Stimulated activated CD4-positive, alpha-beta T cell treated with anti-CD3 and anti-CD28 coated beads, Interleukin-4, amount 100 ng/mL, for 1 hour (primary cell): ENCODE measurements at regions not wholly inside any gene's neighbourhood (a gene's known extent, or its start where the extent isn't known, plus 50 kb on each side); places are given as distances from the start of the nearest gene placed in this dataset.

Source experiments
- DNase-seq: peaks from one replicate; pipeline ENCODE4 v3.0.0-alpha.2; 2020

DNA sequence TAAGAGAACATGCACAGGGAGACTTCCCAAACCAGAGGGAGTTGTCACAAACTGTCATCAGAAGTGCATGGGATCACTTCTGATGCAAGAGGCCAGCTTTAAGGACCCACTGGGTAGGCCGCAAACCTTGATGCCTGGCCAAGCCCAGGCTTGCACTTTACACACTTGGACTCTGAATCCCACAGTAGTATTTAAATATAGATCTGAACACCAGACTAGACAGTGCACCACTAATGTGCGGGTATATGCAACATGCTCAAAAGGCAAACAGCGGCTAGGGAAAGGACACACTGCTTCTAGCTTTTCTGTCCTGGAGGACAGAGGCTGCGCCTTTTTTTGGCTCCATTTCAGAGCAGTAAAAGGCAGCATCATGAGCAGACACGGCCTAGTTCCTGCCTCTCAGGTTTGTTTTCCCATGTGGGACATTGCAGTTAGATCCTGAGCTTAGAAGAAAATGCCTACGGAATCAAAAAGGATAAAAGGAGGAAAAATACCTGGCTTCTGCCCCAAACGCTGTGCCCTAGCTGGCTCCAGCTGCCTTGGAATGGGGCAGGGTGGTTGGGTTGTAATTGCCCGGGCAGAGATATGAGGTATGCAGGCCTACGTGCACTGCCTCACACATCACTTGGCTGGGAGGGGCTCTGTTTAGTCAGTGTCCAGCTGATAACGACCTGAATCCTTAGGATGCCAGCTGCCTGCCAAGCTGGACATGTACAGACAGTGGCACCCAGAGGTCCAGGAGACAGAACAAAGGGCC lies 84.5 kb upstream of the EGLN3 start:
- no peak for DNase-seq

DNA sequence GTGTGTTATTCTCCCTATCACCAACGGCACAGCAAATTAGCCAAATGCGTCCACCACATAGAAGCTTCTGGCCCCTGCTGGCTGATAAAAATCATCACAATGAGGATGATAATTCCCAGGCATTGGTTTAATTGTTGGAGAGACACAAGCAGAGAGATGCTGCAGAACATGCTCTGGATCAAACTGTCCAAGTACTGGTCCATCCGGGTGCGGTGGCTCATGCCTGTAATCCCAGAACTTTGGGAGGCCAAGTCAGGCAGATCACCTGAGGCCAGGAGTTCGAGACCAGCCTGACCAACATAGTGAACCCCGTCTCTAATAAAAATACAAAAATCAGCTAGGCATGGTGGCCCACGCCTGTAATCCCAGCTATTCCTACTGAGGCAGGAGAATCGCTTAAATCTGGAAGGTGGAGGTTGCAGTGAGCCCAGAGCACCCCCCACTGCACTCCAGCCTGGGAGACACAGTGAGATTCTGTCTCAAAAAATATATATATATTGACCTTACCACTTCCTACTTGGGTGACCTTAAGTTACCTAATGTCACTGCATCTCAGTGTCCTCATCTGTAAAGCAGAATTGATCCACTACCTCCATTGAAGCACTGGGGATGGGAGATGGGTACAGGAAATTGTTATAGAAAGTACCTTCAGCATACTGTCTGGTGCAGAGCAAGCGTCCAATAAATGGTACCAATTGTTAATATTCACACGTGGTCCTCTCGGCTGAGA lies 83.7 kb upstream of the EGLN3 start:
- DNase-seq = no peak

DNA sequence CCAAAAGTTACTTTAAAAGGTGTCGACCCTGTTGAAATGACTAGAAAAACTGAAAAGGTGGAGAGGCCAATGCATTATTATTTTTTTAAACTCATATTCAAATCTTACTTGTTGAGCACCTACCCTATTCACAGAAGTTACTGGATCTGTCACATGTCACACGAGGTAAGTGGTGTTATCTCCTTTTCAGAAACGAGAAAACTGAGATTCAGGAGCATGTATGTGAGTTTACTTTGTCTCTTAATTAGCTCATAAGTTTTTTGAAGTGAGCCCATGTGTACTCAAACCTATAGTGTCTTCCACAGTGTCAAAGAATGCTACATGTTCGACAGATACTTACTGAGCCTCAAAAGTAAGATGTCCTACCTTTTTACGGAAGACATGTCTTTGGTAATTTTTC lies 81.8 kb upstream of the EGLN3 start:
- DNase-seq = no peak

DNA sequence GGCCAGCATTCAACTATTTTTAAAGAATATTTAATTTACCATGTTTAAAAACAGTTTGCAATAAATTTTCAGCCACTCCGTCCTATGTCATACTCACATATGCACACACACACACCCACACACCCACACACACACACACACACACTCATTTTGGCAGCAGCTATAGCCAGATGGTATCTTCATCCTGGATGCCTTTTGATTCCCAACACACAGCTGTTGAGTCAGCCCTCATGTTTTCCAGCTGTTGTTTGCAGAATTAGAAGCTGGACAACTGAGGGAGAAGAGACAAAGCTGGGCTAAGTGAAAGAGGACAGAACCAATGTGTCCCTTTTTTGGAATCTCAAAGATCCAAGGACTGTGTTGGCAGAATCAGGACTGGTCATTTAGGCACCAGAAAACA lies 80.0 kb upstream of the EGLN3 start:
- DNase-seq = no peak

DNA sequence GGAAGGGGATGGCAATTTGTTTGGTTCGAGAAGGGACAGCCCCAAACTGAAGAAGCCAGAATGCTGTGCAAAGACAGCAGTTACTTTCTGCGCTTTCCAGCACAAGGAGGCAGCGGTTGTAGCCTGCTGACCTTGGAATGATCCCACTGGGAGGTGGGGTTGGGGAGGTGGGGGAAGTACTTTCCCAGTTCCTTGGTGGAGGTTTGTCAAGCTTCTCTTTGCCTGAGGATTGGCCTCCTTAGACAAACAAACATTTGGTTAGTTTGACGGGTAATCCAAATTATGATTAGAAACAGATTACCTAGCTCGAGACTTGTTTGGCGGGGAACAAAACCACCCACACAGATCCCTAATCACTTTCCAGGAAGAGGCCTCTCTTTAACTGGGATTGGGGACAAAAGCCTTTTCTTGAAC lies 79.1 kb upstream of the EGLN3 start:
- no peak for DNase-seq

DNA sequence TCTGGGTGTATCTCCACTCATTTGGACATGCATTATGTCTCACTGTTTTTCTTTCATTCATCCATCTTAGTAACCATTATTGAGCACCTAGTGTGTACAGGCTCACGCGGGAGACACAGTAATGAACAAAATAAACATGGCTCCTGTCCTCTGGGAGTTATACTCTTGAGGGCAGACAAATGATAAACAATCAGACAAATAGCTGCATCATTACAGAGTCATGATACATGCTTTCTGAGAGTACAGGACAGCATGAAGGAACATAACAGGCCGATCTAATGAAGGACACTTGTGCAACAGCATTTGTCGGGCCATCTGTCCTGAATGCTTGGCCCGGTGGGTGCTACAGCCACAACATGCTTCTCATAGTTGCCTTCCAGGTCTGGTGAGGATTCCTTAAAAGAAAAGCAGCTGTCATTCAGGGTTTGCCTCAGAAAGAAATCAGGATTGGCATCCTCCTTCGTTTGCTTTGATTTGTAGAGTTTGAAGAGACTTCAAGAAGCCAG lies 77.2 kb upstream of the EGLN3 start:
- DNase-seq = no peak

DNA sequence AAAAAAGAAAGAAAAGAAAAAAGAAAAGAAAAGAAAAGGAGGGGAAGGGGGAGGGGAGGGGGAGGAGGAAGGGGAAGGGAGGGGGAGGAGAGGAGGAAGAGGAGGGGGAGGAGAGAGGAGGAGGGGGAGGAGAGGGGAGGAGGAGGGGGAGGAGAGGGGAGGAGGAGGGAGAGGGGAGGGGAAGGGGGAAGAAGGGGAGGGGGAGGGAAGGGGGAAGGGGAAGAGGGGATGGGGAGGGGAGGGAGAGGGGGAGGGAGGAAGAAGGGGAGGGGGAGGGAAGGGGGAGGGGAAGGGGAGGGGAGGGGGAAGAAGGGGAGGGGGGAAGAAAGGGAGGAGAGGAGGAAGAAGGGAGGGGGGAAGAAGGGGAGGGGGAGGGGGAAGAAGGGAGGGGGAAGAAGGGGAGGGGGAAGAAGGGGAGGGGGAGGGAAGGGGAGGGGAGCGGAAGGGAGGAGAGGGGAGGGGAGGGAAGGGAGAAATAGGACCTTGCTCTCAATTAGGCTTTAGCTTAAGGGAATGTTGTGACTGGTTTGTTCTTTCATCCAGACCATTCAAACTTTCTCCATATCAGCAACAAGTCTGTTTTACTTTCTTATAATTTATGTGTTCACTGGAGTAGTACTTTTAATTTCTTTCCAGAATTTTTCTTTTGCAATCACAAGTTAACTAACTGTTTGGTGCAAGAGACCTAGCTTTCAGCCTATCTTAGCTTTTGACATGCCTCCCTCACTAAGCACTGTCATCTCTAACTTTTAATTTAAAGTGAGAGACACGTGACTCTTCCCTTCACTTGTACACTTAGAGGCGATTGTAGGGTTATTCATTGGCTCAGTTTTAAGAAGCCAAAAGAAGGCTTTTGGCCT lies 76.5 kb upstream of the EGLN3 start:
- no peak for DNase-seq

DNA sequence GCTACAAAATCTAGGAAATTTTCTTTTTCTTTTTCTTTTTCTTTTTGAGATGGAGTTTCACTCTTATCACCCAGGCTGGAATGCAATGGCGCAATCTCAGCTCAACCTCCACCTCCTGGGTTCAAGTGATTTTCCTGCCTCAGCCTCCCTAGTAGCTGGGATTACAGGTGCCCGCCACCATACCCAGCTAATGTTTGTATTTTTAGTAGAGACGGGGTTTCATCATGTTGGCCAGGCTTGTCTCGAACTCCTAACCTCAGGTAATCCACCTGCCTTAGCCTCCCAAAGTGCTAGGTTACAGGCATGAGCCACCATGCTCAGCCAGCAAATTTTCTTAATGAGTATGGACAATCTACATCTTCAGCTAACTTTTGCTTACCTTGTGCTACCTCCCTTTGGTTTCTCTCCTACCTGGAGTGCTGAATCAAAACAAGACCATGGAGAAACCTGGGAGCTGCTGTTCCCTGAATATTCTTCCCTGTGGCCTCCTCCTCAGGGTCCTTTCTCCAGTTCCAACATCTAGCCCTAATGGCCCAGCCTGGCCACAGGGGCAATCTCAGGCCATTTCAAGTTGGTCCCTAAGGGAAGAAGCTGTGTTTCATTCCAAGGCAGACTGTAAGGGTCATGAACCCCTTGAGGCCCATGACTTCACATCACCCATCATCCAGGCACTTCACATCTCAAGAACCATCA lies 74.6 kb upstream of the EGLN3 start:
- DNase-seq = no peak

DNA sequence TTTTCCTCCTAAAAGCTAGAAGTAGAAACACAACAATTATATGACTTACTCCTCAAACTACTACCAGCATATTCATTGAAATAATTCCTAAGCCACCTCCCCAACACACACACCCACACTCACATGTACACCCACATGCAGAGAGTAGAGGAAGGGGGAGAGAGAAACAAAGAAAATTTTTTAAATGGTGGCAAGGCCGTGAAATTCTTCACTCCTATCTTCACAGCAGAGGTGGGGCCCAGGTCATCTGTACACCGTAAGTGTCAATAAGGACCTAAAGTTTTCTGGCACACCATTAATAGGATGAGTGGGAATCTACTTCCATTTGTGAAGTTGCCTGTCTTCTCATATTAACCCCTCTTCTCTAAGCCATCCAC lies 73.9 kb upstream of the EGLN3 start:
- DNase-seq = no peak

DNA sequence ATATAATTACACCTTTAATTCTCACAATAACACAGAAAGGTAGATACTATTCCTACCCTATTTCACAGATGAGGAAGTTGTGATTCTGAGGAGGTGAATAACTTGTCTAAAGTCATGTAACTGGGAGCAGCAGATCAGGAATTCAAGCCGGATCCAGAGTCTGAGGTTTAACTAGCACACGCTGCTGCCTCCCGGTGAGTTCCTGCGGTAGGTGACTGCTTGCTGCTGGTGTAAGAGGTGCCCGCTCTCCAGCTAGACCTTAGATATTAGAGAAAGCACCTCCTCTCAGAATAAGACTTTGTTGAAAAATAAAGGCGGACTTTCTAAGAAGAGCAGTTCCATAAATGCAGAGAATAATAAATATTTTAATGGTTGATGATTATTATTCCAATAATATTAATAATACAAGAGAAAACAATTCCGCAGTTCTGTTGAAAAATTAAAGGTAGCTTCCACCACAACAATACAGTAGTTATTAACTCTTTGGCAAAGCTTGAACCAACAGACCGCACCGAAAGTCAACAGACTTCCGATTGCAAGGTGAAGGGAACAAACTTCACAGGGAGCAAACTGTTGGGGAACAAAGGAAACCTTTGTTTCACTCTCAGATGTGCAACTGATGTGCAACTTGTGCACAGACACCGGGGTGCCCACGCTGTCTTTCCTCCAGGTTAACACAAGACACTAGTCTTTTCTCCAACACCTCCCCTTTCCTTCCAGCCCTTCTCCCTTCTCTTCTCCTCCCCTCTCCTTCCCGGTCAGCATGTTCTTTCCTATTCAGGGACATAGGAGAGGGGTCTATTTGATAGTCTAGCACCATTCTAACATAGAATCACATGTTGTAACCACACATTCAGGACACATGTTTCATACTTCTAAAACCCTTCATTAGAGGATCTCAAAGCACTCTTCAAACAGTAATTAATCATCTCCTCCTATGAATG lies 73.2 kb upstream of the EGLN3 start:
- DNase-seq = no peak

DNA sequence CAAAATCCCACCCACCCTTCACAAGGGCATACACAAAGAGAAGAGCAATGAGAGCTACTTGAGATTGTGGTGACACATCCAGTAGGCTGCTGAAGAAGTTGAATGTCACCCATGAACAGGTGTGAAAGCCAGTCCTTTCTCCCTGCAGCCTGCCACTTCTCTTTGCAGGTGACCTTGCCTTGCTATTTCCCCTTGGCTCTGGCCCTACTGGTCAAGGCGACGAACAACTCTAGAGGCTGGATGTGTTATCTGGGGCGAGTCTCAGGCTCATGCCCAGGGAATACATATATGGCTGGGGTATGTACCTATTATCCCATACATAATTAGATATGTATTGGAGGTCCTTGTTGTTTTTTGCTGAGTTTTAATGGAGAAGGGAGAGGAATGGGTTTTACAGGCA lies 70.2 kb upstream of the EGLN3 start:
- DNase-seq = no peak

DNA sequence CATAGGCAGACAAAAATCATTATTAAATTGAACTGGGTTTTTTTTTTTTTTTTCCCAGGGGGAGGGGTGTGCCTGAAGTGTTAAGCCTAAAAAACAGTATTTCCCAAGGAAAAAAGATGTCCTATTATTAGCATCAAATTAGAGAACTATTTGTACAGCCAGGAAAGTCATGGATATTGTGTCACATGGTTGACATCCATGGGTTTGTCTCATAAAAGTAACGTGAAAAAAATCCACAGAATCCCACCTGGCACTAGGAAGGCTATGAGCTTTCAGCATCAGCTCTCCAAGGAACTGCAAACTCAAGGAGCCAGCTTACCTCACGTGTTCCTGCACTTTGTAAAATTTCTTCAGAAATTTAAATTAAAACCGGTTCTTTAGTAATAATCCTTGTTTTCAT lies 69.1 kb upstream of the EGLN3 start:
- DNase-seq = no peak

DNA sequence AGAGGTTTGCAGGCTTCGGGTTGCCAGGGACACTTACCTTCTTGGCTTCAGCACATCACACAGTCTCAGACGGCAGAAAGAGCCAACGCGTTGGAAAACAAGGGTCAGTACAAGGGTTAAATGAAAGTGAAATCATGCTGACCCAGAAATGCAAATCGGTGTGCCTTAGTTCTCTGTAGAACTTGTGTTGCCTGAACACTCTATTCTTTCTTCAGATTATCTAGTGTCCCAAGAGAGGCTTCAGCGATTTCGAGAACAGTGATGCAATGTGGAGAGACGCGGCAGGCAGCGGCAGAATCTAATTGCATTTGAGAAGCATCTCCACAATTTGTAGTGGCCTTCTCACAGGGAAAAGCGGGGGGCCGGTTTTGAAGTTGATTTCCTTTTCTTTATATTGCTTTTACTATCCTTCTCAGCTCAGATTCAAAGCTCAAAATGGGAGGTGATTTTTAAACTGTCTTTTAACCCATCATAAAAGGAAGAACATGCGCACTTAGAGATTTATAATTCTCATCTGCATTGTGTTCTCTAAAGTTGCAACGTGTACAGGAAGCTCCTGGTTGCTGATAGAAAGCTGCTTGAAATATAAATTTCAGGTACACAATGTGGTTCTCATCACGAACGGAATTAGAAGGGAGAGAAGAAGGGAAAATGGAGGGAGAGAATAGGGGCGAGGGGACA lies 67.8 kb upstream of the EGLN3 start:
- DNase-seq = no peak

DNA sequence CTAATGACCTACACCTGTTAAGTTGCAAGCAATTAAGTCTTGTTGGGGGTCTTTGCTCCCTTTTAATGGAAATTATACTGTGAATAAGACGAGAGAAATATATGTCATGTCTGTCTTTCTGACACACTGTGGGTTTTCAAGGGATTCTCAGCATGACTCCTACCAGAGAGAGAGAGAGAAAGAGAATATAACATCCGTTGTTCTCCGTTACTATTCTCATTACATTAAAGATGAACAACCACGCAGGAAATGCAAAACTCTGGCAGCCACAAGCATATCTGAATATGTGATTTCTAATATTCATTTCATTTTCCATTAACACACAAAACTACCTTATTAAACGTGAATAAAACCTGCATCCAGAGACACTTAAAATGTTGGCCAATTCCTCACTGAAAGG lies 67.3 kb upstream of the EGLN3 start:
- DNase-seq = no peak

DNA sequence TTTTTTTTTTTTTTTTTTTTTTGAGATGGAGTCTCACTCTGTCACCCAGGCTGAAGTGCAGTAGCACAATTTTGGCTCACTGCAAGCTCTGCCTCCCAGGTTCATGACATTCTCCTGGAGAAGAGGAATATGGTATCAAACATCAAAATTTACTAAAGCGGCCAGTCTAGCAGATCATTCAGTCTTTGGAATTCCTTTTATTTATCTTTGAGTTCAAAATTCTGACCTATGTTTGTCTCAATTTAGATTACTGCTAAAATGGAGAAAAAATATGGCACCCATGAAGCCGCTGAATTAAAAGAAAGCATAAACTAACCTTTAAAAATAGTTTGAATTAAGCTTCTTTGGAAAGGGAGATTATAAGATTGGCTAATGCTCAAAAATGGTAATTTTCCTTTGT lies 64.5 kb upstream of the EGLN3 start:
- DNase-seq = no peak

DNA sequence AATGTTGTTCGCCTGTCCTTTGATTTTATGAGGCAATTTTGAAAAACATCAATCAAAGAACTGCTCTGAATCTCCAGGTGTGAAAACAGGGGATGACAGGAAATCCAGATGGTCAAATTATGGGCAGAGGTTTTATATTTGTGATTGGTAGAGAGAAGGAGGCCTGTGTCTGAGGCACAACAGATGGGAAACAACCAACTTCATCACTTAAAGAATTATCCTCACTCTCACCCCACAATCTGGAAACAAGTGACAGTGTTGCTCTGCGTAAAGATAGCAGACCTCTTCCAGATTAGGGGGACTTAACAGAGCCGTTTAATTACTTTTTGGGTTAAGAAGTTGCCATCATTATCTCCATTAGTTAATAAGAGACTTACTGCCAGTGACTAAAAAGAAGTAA lies 64.1 kb upstream of the EGLN3 start:
- DNase-seq = no peak

DNA sequence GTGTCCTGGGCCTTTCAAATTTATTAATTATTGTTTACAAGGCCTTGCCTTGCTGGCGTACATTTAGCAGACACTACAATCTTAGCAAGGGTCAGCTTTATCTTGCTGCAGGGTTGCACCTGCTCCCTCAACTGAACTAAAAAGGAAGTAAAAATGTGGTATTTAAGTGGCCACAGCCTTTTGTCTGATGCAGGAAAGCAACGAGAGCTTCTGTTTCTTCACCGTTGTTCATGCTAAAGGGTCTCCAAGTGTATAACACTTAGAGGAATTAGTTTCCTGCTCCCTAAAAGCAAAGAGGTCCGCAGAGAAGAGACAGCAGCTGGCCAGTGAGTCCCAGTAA lies 62.8 kb upstream of the EGLN3 start:
- DNase-seq = no peak

DNA sequence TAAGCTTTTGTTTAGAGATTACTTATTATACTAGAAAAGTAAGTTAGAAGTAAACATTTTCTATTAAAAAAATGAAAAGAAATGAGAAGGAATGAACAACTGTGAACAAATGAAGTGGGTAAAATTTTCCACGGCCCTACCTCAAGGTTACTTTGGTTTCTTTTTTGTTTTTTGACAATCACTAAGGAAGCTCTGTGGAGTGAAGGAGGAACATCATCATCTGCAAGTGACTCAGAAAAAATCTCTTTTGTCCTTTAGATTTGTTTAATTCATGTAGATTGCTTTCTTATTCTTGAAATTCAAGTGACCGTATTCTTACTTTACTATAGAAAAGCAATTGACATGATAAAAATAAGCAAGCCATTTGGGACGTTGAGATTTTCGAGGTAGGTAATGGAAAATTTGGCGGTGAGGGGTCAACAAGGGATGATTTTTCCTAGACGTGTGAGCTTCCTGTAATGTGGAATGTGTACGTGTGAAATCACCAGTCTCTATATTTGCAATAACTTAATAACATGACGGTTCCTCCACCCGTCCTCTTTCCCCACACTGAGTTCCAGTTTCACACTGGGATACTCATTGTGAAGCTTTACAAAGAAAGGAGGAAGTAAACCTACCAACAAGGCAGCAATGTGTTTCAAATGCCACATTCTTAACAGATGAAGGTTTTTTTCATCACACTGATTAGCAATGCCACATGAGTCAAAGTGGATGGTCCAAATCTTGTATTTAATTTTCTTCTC lies 62.3 kb upstream of the EGLN3 start:
- DNase-seq = no peak

DNA sequence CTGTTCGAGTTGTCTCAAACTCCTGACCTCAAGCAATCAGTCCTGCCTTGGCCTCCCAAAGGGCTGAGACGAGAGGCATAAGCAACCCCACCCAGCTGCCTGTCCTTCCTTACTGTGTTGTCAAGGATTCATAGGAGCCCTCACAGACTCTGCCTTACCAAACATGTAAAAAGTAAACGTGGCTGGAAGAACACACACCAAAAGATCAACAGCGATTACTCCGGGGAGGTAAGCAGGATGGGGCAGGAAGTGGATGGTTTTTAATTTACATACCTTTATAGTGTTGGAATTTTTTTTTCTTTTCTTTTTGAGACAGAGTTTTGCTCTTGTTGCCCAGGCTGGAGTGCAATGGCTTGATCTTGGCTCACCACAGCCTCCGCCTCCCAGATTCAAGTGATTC lies 61.5 kb upstream of the EGLN3 start:
- DNase-seq = no peak

DNA sequence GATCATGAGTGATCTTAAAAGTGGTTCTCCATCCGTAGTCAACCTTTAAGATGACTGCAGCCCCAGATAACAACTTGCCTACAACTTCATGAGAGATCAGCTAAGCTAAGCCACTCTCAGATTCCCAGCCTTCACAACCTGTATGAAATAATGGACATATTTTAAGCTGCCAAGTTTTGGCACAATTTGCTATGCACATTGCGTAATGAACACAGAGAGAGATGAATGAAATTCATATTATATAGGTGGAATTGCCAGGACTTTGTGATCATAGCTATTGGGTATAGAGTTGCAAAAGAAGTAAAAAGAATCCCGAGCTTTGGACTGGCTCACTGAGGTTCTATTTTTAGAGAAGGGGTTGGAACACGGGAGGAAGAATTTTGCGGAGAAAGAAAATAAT lies 59.1 kb upstream of the EGLN3 start:
- no peak for DNase-seq

DNA sequence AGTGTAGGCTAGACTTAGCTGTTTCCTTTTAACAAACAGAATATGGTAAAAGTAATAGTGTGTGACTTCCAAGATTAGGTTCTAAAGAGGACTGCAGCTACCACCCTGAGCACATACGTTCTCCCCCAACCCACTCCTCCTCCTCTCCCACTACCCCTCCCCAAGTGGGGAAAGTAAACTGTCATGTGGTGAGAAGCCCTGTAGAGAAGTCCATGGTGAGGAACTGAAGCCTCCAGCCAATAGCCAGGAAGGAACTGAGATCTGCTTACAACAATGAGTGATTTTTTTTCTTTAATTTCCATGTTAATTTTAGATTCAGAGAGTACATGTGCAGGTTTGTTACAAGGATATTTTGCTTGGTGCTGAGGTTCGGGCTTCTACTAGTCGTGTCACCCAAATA lies 57.0 kb upstream of the EGLN3 start:
- DNase-seq = no peak
